Pons (tissue), 1 donor: ENCODE measurements at regions not wholly inside any gene's neighbourhood (a gene's known extent, or its start where the extent isn't known, plus 50 kb on each side); places are given as distances from the start of the nearest gene placed in this dataset.

Experiments
- DNase-seq: peaks from one replicate; pipeline ENCODE4 v3.0.0-alpha.2; 2016; ENCODE audit warnings: low spot score

- DNase-seq: no peak
Measured at GRCh38 chr20:24815931-24816330, 133.1 kb upstream of the CST7 start.

GRCh38 chr20:24816431-24816830 is 132.6 kb upstream of the CST7 start:
- no peak for DNase-seq

GRCh38 chr20:24816907-24817306 is 132.2 kb upstream of the CST7 start:
- peak; percentile 8 for DNase-seq

- no peak for DNase-seq
Measured at GRCh38 chr20:24817351-24817750, 131.7 kb upstream of the CST7 start.

GRCh38 chr20:24818056-24818455 is 131.0 kb upstream of the CST7 start:
- DNase-seq: no peak

- no peak for DNase-seq
Measured at GRCh38 chr20:24819331-24819965, 129.6 kb upstream of the CST7 start.

- no peak for DNase-seq
Measured at GRCh38 chr20:24820345-24820744, 128.7 kb upstream of the CST7 start.

GRCh38 chr20:24821391-24821790 is 127.7 kb upstream of the CST7 start:
- DNase-seq: no peak

- DNase-seq: no peak
Measured at GRCh38 chr20:24823176-24823784, 125.8 kb upstream of the CST7 start.

GRCh38 chr20:24823989-24824693 is 124.9 kb upstream of the CST7 start:
- DNase-seq: no peak

GRCh38 chr20:24825591-24825990 is 123.5 kb upstream of the CST7 start:
- DNase-seq: no peak

- no peak for DNase-seq
Measured at GRCh38 chr20:24827603-24828295, 121.3 kb upstream of the CST7 start.

- DNase-seq: no peak
Measured at GRCh38 chr20:24828992-24829648, 119.9 kb upstream of the CST7 start.

GRCh38 chr20:24829649-24830370 is 119.3 kb upstream of the CST7 start:
- DNase-seq: no peak

GRCh38 chr20:24830649-24831048 is 118.4 kb upstream of the CST7 start:
- DNase-seq: no peak

- no peak for DNase-seq
Measured at GRCh38 chr20:24831232-24831631, 117.8 kb upstream of the CST7 start.

- DNase-seq: no peak
Measured at GRCh38 chr20:24832518-24832917, 116.6 kb upstream of the CST7 start.

GRCh38 chr20:24833592-24833991 is 115.5 kb upstream of the CST7 start:
- DNase-seq: no peak

GRCh38 chr20:24834310-24834709 is 114.8 kb upstream of the CST7 start:
- no peak for DNase-seq

GRCh38 chr20:24835195-24835594 is 113.9 kb upstream of the CST7 start:
- DNase-seq: no peak

- no peak for DNase-seq
Measured at GRCh38 chr20:24836041-24836533, 113.0 kb upstream of the CST7 start.
